H9 (cell line): ENCODE measurements at regions not wholly inside any gene's neighbourhood (a gene's known extent, or its start where the extent isn't known, plus 50 kb on each side); places are given as distances from the start of the nearest gene placed in this dataset.

Experiments used
- DNase-seq: peaks from one replicate; pipeline ENCODE4 v3.0.0-alpha.2; 2017
- H2AFZ ChIP-seq: one replicate; pipeline ENCODE4 v1.6.1; 2013; ENCODE audit warnings: mild to moderate bottlenecking, low read length, control low read depth, moderate library complexity
- H2AK5ac ChIP-seq: 2 replicates; pipeline ENCODE4 v1.6.1; 2013; ENCODE audit warnings: low read length, control low read depth, mixed read lengths; ENCODE audit not compliant: insufficient read length
- H2BK120ac ChIP-seq: one replicate; pipeline ENCODE4 v1.6.1; 2013; ENCODE audit warnings: low read depth, mild to moderate bottlenecking, low read length, control low read depth, inconsistent platforms; ENCODE audit not compliant: poor library complexity, severe bottlenecking
- H2BK12ac ChIP-seq: 2 replicates; pipeline ENCODE4 v1.6.1; 2013; ENCODE audit warnings: low read length, control low read depth, mixed read lengths, low read depth; ENCODE audit not compliant: insufficient read length
- H2BK15ac ChIP-seq: 2 replicates; pipeline ENCODE4 v1.6.1; 2013; ENCODE audit warnings: low read depth, low read length, control low read depth
- H2BK20ac ChIP-seq: one replicate; pipeline ENCODE4 v1.6.1; 2013; ENCODE audit warnings: low read depth, mild to moderate bottlenecking, low read length, control low read depth, inconsistent platforms; ENCODE audit not compliant: poor library complexity, severe bottlenecking
- H2BK5ac ChIP-seq: 2 replicates; pipeline ENCODE4 v1.6.1; 2013; ENCODE audit warnings: low read length, control low read depth, mixed read lengths; ENCODE audit not compliant: insufficient read length
- H3K14ac ChIP-seq: 2 replicates; pipeline ENCODE4 v1.6.1; 2013; ENCODE audit warnings: low read length, control low read depth; ENCODE audit not compliant: insufficient read depth
- H3K18ac ChIP-seq: 2 replicates; pipeline ENCODE4 v1.6.1; 2013; ENCODE audit warnings: low read depth, mild to moderate bottlenecking, mixed read lengths, low read length, control low read depth; ENCODE audit not compliant: insufficient read length
- H3K23ac ChIP-seq: 2 replicates; pipeline ENCODE4 v1.6.1; 2013; ENCODE audit warnings: low read length, control low read depth, mixed read lengths, low read depth; ENCODE audit not compliant: insufficient read length
- H3K23me2 ChIP-seq: 2 replicates; pipeline ENCODE4 v1.6.1; 2013; ENCODE audit warnings: low read depth, mild to moderate bottlenecking, mixed read lengths, low read length, control low read depth; ENCODE audit not compliant: insufficient read length, poor library complexity, severe bottlenecking
- H3K27ac ChIP-seq: 2 replicates; pipeline ENCODE4 v1.5.1; 2013; ENCODE audit warnings: low read length, control low read depth, mixed read lengths, low read depth; ENCODE audit not compliant: insufficient read length
- H3K27me3 ChIP-seq: 2 replicates; pipeline ENCODE4 v1.6.1; 2013; ENCODE audit warnings: low read length, control low read depth, inconsistent platforms; ENCODE audit not compliant: insufficient read depth
- H3K4ac ChIP-seq: 2 replicates; pipeline ENCODE4 v1.6.1; 2013; ENCODE audit warnings: low read depth, mild to moderate bottlenecking, control low read depth, inconsistent platforms, low read length, moderate library complexity
- H3K4me1 ChIP-seq: 2 replicates; pipeline ENCODE4 v1.6.1; 2013; ENCODE audit warnings: low read length, control low read depth, inconsistent platforms; ENCODE audit not compliant: insufficient read depth
- H3K4me2 ChIP-seq: 2 replicates; pipeline ENCODE4 v1.6.1; 2013; ENCODE audit warnings: low read length, control low read depth, mixed read lengths; ENCODE audit not compliant: insufficient read length, insufficient read depth
- H3K56ac ChIP-seq: 2 replicates; pipeline ENCODE4 v1.6.1; 2013; ENCODE audit warnings: low read depth, mild to moderate bottlenecking, mixed read lengths, low read length, control low read depth; ENCODE audit not compliant: insufficient read length
- H3K79me1 ChIP-seq: 2 replicates; pipeline ENCODE4 v1.6.1; 2013; ENCODE audit warnings: low read depth, mild to moderate bottlenecking, moderate library complexity, low read length, control low read depth, inconsistent platforms; ENCODE audit not compliant: insufficient read depth, poor library complexity, severe bottlenecking
- H3K79me2 ChIP-seq: 2 replicates; pipeline ENCODE4 v1.6.1; 2013; ENCODE audit warnings: low read length, control low read depth, inconsistent platforms; ENCODE audit not compliant: insufficient read depth
- H3K9ac ChIP-seq: 2 replicates; pipeline ENCODE4 v1.6.1; 2013; ENCODE audit warnings: low read length, control low read depth, mixed read lengths; ENCODE audit not compliant: insufficient read length; ENCODE audit errors: extremely low read depth
- H3K9me3 ChIP-seq: one replicate; pipeline ENCODE4 v1.6.1; 2013; ENCODE audit warnings: low read depth, low read length, inconsistent platforms; ENCODE audit not compliant: control insufficient read depth
- H3T11ph ChIP-seq: one replicate; pipeline ENCODE4 v1.6.1; 2013; ENCODE audit warnings: mild to moderate bottlenecking, low read length, control low read depth, inconsistent platforms
- H4K20me1 ChIP-seq: one replicate; pipeline ENCODE4 v1.6.1; 2013; ENCODE audit not compliant: control insufficient read depth, insufficient read length, insufficient read depth
- H4K5ac ChIP-seq: 2 replicates; pipeline ENCODE4 v1.6.1; 2013; ENCODE audit warnings: low read depth, mild to moderate bottlenecking, mixed read lengths, low read length, control low read depth; ENCODE audit not compliant: insufficient read length
- H4K8ac ChIP-seq: replicated peaks from 2 replicates; pipeline ENCODE4 v1.6.1; 2013; ENCODE audit warnings: low read length, control low read depth, mixed read lengths, low read depth; ENCODE audit not compliant: insufficient read length
- H4K91ac ChIP-seq: 2 replicates; pipeline ENCODE4 v1.6.1; 2013; ENCODE audit warnings: low read depth, mild to moderate bottlenecking, moderate library complexity, mixed read lengths, low read length, control low read depth; ENCODE audit not compliant: insufficient read length
- H3K27ac Mint-ChIP-seq, 3 experiments: 2 replicates in 2 of 3; 3 replicates in 1 of 3; pipeline ENCODE4 v1.8.0; 2020 to 2021; ENCODE audit warnings: mixed read lengths in 3 of 3, mild to moderate bottlenecking in 1 of 3, moderate library complexity in 1 of 3
- H3K27me3 Mint-ChIP-seq: 2 replicates; pipeline ENCODE4 v1.8.0; 2021; ENCODE audit warnings: low read depth, mild to moderate bottlenecking, moderate library complexity, mixed read lengths
- H3K36me3 Mint-ChIP-seq, 3 experiments: 2 replicates in 2 of 3; 3 replicates in 1 of 3; pipeline ENCODE4 v1.8.0; 2020 to 2021; ENCODE audit warnings: low read depth in 3 of 3, mixed read lengths in 3 of 3; ENCODE audit not compliant: insufficient read depth in 1 of 3
- H3K4me1 Mint-ChIP-seq, 2 experiments: 2 replicates each; pipeline ENCODE4 v1.8.0; 2020; ENCODE audit warnings: mixed read lengths in 2 of 2
- H3K4me3 Mint-ChIP-seq, 2 experiments: 2 replicates in 1 of 2; 3 replicates in 1 of 2; pipeline ENCODE4 v1.8.0; 2020 to 2021; ENCODE audit warnings: mild to moderate bottlenecking in 2 of 2, mixed read lengths in 2 of 2, moderate library complexity in 1 of 2
- H3K9me3 Mint-ChIP-seq, 2 experiments: 2 replicates in 1 of 2; 3 replicates in 1 of 2; pipeline ENCODE4 v1.8.0; 2020; ENCODE audit warnings: mild to moderate bottlenecking in 2 of 2, mixed read lengths in 2 of 2, moderate library complexity in 1 of 2
- CTCF ChIP-seq: fragments of 200-600 bp; sonication (generic); conservative IDR thresholded peaks from 3 replicates; pipeline ENCODE4 v1.8.0; 2021; ENCODE audit warnings: antibody characterized with exemption, mild to moderate bottlenecking

- H3K27ac ChIP-seq: no peak overlapping the region
- H3T11ph ChIP-seq: no peak overlapping the region
- H2AFZ ChIP-seq: no peak overlapping the region
- no peak overlapping the region for H3K9ac ChIP-seq
- no peak for DNase-seq
- H2BK12ac ChIP-seq: no peak overlapping the region
- no peak overlapping the region for H2BK20ac ChIP-seq
- H3K27ac Mint-ChIP-seq: no peak overlapping the region
- H3K9me3 ChIP-seq: no peaks in the 10 kb centered on the region
- no peak overlapping the region for H3K18ac ChIP-seq
- H2BK5ac ChIP-seq: no peak overlapping the region
- H3K27me3 ChIP-seq: no peaks in the 10 kb centered on the region
- H2BK15ac ChIP-seq: no peak overlapping the region
- no peak overlapping the region for H3K4me2 ChIP-seq
- no peak overlapping the region for H3K23ac ChIP-seq
- H3K4ac ChIP-seq: no peak overlapping the region
- no peaks in the 10 kb centered on the region for H3K79me2 ChIP-seq
- peaks cover 4% of the 10 kb centered on the region for H3K27me3 Mint-ChIP-seq
- no peak overlapping the region for H3K4me3 Mint-ChIP-seq
- H4K91ac ChIP-seq: no peak overlapping the region
- no peak overlapping the region for H3K56ac ChIP-seq
- no peak overlapping the region for H2BK120ac ChIP-seq
- no peak overlapping the region for H4K5ac ChIP-seq
- no peak overlapping the region for H2AK5ac ChIP-seq
- H4K20me1 ChIP-seq: no peaks in the 10 kb centered on the region
- H3K23me2 ChIP-seq: no peaks in the 10 kb centered on the region
- no peaks in the 10 kb centered on the region for H3K9me3 Mint-ChIP-seq
- H3K4me1 ChIP-seq: peaks cover 3% of the 10 kb centered on the region; the same call in 1 of the 2 replicates
- no peak overlapping the region for H3K14ac ChIP-seq
- no peak overlapping the region for H4K8ac ChIP-seq
- no peak for TF ChIP-seq CTCF
- no peaks in the 10 kb centered on the region for H3K36me3 Mint-ChIP-seq
- H3K4me1 Mint-ChIP-seq: peaks cover 8% of the 10 kb centered on the region in 2 experiments
- H3K79me1 ChIP-seq: no peaks in the 10 kb centered on the region
Observed at GRCh38 chr3:156037356-156037755, 83.0 kb upstream of the KCNAB1 start.
